ENCODE measurements at regions not wholly inside any gene's neighbourhood (a gene's known extent, or its start where the extent isn't known, plus 50 kb on each side); places are given as distances from the start of the nearest gene placed in this dataset.

GRCh38 chr4:155488691-155489090 lies 111.9 kb upstream of the MAP9 start:
- TF ChIP-seq CTCF (IDR thresholded peaks at IDR 0.05) (no peak), POLR2AphosphoS5 (IDR thresholded peaks at IDR 0.05) (no peak), POLR2A (IDR thresholded peaks at IDR 0.05) (no peak)
